ENCODE measurements at regions not wholly inside any gene's neighbourhood (a gene's known extent, or its start where the extent isn't known, plus 50 kb on each side); places are given as distances from the start of the nearest gene placed in this dataset.
A peak's percentile ranks its signal among the peaks of the same experiment; 100 is the strongest.

- Histone ChIP-seq H3K27me3 (no peaks in the 10 kb centered on the region), H3K36me3 (no peaks in the 10 kb centered on the region), H3K27ac (no peak overlapping the region), H3K9me3 (peaks cover 0 to 14% of the 10 kb centered on the region in 2 donors), H3K4me3 (no peak overlapping the region), H3K4me1 (no peaks in the 10 kb centered on the region)
- ATAC-seq (no peak), DNase-seq (peak in 1 of 4 donors; percentile 3)
- intact Hi-C loops (cut with DNase I), result no loop called here
- no peak for TF ChIP-seq CTCF (IDR thresholded peaks at IDR 0.05)
Measured at GRCh38 chr4:148565801-148566200, 123.6 kb upstream of the NR3C2 start.

- Histone ChIP-seq H3K36me3 (no peaks in the 10 kb centered on the region), H3K4me1 (no peaks in the 10 kb centered on the region), H3K27ac (no peak overlapping the region), H3K27me3 (no peaks in the 10 kb centered on the region), H3K4me3 (no peak overlapping the region), H3K9me3 (no peaks in the 10 kb centered on the region)
- no peak for TF ChIP-seq CTCF (IDR thresholded peaks at IDR 0.05)
- ATAC-seq (peak; percentile 64), DNase-seq (peak in 1 of 4 donors; percentile 2)
- intact Hi-C loops (cut with DNase I), result no loop called here
Measured at GRCh38 chr4:148563684-148564083, 121.5 kb upstream of the NR3C2 start.

- no peak for ATAC-seq
- no peak for TF ChIP-seq CTCF (IDR thresholded peaks at IDR 0.05)
Measured at GRCh38 chr4:148561467-148561866, 119.3 kb upstream of the NR3C2 start.

GRCh38 chr4:148557793-148558192 lies 115.6 kb upstream of the NR3C2 start:
- ATAC-seq, result no peak
- no peaks in the 10 kb centered on the region for H3K36me3 ChIP-seq
- no peaks in the 10 kb centered on the region for H3K27me3 ChIP-seq
- no peak for DNase-seq
- no peak for TF ChIP-seq CTCF (IDR thresholded peaks at IDR 0.05)
- no peak overlapping the region for H3K4me3 ChIP-seq
- intact Hi-C loops (cut with DNase I), result no loop called here
- H3K9me3 ChIP-seq, result no peaks in the 10 kb centered on the region
- no peak overlapping the region for H3K27ac ChIP-seq
- H3K4me1 ChIP-seq, result no peaks in the 10 kb centered on the region

More at GRCh38 chr4:148561467-148561866, 119.3 kb upstream of the NR3C2 start:
- no peak overlapping the region for H3K4me3 ChIP-seq
- H3K36me3 ChIP-seq, result no peaks in the 10 kb centered on the region
- H3K27me3 ChIP-seq, result no peaks in the 10 kb centered on the region
- intact Hi-C loops (cut with DNase I), result no loop called here
- no peak overlapping the region for H3K27ac ChIP-seq
- H3K9me3 ChIP-seq, result no peaks in the 10 kb centered on the region
- H3K4me1 ChIP-seq, result no peaks in the 10 kb centered on the region
- DNase-seq, result no peak

- intact Hi-C loops (cut with DNase I), result no loop called here
- ATAC-seq (no peak), DNase-seq (no peak)
- no peaks in the 10 kb centered on the region for H3K36me3 ChIP-seq
- H3K4me1 ChIP-seq, result no peaks in the 10 kb centered on the region
- no peaks in the 10 kb centered on the region for H3K9me3 ChIP-seq
- TF ChIP-seq CTCF (IDR thresholded peaks at IDR 0.05), result no peak
- H3K27ac ChIP-seq, result no peak overlapping the region
- H3K27me3 ChIP-seq, result no peaks in the 10 kb centered on the region
- H3K4me3 ChIP-seq, result no peak overlapping the region
Measured at GRCh38 chr4:148550788-148551187, 108.6 kb upstream of the NR3C2 start.
